NAMALWA (cell line): ENCODE measurements at regions not wholly inside any gene's neighbourhood (a gene's known extent, or its start where the extent isn't known, plus 50 kb on each side); places are given as distances from the start of the nearest gene placed in this dataset.

Source experiments
- DNase-seq: peaks from one replicate; pipeline ENCODE4 v3.0.0-alpha.2; 2015; ENCODE audit warnings: low spot score

DNA sequence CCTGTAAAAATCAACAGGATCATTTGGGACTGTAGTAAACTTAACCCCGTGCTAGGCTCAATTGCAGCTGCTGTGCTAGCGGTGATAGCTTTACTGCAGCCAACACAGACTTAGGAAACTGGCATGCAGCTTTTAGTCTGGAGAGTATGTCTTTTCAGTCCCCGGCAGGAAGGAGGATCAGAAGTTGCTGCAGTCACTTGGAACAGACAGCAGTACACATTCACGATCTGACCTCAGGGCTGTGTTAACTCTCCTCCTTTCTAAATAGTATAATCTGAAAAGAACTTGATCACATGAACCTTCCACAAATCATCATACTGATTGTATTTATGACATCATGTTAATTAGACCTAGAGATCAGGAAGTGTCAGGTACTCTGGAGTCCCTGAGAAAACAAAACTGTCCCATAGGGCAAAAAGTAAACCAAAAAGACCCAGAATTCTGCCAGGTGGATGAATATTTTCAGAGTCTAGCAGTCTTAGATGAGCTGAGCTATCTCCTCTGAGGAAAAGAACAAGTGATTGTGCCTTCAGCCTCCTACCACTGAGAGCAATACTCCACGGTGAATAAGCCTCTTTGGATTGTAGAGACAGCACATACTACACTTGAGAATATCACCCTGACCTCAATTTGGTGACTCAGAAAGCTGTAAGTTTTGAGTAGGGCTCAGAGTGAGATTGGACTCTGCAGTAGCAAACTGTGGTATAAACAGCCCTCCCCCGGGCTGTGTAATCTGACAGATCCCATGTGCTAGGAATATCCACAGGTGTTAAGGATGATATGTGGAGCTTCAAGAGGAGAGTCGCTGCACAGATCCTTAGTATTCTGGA is 181.0 kb upstream of the GPR12 start:
- no peak for DNase-seq

DNA sequence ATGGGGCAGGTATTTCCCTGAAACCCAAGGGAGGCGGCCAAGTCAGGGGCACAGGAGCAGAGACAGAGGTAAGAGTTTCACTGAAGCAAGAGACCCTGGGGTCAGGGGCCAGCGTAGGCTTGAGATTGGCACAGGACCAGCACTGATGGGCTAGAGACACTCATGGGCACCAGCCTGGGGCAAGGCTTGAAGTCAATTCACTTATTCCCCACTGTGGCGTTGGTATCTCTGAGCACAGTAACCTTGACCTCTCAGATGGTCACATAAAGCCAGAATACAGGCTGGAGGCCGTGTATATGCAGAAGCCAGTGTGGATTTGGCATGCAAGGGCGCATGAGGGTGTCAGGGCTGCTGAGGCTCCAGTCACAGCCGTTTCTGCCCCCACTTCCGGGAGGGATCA is 173.5 kb upstream of the GPR12 start:
- no peak for DNase-seq

DNA sequence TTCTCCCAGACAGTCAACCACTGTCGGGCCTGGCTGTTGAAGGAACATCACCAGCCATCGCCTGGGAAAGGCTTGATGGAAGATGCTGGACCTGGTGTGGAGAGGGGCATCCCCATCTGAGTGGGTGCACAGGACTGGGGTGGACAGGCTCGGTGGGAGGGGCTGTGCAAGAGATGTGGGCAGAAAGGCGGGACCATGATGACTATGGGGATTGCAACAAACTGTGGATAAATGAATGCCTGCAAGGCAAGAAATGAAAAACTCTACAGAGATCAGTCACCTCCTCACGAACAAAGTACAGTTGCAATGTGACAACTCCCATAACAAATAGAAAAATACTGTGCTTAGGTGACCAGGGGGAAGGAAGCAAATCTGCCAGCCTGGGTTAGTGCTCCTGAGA is 171.9 kb upstream of the GPR12 start:
- no peak for DNase-seq

DNA sequence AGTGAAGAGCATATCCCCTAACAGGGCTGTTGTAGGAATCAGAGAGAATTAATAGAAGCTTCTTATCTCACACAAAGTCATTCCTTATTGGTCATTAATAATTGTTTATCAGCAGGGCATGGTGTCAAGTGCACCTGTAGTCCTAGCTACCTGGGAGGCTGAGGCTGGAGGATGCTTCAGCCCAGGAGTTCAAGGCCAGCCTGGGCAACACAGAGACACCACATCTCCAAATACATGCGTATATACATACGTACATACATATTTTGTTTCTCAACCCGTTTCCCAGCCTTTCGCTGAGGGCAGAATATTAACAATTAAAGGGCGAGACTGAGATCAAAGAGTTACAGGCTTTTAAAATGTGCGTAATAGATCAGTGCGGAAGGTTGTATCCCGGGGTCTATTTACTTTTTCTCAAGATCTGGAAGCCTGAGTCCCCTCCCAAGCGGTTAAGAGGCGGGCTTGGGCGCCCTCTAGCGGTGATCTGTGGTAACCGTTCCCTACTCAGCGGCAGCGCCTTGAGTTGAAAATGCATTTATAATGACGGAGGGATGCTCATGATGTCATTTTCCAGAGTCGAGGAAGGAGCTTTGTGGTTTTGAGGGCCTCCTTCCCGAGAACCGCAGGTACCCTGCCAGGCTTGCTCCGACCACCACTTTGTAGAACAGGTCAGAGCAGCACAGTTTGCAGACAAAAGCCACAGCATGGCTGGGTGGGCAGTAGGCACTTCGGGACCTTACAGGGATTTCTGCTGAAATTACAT is 169.6 kb upstream of the GPR12 start:
- DNase-seq = peak; percentile 78

GRCh38 chr13:26927511-26927910 is 166.9 kb upstream of the GPR12 start:
- no peak for DNase-seq

DNA sequence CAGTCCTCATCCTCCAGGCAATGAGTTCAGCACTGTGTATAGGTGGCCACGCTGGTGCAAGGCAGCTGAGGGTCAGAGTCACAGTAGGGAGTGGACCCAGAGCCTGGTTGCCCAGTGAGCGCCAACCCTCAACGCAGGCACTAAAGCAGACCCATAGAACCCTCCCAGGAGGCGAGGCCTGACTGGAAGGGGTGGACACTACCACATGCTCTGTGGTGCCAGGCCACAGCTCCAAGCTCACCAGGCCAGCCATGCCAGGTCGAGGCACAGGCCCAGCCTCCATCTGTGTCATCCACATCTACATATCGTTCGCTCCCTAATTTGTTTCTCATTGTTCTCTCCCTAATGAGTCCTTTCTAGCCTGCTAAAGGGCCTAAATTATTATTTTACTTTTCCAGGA is 165.8 kb upstream of the GPR12 start:
- no peak for DNase-seq

DNA sequence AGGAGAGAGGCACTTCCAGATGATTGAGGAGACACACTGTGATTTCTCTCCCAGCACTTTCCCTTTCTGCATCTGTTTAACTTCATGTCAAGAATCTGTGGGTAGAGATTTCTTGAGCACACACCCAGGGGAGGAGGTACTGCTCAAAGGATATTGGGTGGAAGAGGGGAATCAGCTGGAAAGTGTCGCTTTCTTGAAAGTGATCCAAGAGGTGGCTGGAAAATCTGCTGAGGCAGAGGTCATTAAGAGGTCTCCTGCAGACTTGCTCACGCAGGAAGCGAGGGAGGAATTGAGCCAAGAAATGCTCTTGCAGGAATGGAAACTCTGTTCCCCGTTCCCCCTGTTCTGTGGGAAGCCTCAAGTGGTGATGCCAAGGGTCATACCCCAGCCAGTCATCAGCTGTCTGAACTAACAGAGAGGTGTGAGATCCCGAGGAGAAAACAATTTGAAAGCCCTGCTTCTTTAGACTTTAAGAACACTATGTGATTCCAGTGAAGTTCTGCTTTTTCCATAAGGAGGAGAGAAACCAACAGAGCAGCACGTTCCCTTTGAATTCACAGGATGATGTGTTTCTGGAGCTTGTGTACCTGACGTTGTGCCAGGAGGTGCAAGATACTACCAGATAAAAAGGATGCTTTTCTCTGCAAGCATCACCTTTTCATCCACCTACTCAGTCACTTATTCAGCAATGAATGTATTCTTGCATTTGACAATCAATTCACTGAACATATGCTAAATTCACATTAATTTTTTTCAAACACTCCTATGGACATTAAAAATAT is 163.4 kb upstream of the GPR12 start:
- no peak for DNase-seq

GRCh38 chr13:26921918-26922317 is 161.3 kb upstream of the GPR12 start:
- DNase-seq = peak; percentile 15

DNA sequence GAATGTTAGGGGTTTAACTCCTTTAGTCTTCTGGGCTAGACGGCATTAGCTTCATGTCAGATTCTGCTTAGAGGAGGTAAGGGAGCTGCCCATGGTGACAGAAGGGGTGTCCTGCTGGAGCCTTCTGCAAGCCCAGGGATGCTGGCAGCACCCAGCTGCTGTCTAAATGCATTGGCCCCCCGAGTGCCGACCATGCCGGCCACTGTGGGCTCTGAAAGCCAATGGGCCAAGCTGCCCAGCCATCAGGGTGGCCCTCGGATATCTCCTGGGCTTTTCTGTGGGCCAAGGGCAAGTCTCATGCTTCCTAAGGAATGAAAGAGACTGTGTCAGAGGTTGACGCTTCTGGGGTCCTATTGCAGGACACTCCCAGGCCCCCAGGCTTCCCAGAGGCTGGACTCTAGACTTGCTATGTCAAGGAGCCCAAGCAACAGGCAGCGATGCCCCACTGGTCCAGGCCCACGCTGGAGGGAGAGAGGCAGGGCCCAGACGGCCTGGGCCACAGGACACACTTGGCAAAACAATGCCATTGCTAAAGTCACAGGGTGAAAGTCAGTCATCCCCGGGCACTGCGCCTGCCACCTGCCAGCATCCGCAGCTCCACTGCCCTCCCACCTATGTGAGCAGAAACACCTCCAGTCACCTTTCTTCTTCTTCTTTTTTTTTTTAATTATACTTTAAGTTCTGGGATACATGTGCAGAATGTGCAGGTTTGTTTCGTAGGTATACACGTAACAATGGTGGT is 160.2 kb upstream of the GPR12 start:
- DNase-seq = no peak

DNA sequence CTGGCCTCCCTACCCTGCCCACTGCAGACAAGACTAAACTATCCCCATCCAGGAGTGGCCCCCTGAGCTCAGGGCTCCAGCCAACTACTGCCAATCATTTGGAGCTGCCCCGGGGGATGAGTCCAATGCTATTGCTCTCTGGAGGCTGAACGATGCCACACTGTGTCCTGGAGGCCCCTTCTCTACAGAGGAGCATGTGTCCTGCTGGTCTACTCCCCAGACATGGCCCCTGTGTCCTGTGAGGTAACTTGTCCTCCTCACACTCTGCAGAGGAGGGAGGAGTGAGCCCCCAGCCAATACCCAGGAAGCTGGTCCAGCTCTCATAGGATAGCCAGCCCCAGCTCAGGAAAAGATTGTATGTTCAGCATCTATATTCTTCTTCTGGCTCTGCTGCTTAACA is 159.1 kb upstream of the GPR12 start:
- DNase-seq = no peak

DNA sequence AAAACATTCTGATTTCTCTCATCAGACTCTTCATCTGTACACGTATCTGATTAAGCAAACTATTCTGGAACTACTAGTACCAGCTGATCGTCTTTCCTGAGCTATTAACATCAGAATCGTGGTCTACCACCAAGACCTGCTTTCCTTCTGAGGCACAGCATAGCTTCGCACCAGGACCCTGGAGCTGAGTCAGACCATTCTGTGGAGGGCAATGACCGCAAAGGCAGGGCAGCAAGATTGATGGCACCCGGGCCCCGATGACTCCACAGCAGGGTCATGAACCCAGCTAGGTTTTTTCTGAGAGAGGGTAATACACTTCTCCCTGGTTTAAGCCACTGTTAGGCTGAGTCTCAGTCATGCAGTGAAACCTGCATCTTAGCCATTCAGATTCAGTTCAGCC is 158.7 kb upstream of the GPR12 start:
- DNase-seq = no peak

GRCh38 chr13:26914624-26915023 is 154.0 kb upstream of the GPR12 start:
- peak; percentile 24 for DNase-seq

DNA sequence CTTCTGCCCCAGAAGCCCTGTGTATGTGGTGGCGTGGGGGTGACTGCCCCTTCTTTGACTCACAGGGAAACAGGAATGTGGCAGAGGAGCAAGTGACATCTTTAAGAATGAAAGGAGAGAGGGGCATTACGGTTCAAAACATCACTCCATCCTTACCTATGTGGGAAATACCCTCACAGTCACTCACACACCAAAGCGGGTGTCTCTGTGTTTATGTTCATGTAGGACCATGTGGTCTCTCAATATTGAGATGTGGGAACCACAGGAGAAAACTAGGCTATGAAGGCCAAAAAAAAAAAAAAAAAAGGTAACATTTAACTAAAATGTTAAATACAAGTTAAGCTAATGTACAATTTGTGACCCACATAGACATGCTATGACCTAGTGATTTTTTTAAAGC is 153.6 kb upstream of the GPR12 start:
- DNase-seq = no peak

DNA sequence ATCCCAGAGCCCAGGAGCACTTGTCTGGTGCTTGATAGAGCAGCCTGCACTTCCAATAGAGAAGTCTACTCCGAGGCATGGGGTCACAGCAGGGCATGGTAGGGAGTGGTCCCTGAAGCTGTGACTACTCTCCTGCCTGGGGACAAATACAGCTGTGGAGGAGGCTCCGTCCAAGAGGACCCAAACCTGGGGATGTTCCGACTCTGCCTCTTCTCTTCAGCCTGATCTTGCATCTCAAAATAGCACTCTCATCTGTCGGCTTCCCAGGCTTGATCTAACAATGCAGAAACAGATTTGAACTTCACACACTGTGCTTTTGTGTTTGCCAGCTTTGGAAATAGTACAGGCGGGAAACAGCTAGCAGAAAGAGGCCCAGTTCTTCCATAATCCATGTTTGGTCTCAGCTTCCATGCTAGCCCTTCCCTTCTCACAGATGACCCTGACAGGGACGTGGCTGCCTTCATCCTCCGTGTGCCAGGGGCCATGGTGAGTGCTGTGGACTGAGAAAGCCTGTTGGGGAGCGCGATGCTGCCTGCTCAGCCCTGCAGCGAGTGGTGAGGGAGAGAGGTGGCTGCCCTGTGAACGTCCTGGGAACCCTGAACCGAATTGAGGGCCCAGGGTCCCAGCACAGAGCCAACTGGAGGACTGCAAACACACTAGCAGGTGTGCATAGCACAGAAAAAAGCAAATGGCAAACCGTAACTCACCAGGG is 150.3 kb upstream of the GPR12 start:
- no peak for DNase-seq

GRCh38 chr13:26909477-26909876 is 148.9 kb upstream of the GPR12 start:
- no peak for DNase-seq

- DNase-seq = no peak
These were observed 147.5 kb upstream of the GPR12 start for GRCh38 chr13:26908126-26908525.

DNA sequence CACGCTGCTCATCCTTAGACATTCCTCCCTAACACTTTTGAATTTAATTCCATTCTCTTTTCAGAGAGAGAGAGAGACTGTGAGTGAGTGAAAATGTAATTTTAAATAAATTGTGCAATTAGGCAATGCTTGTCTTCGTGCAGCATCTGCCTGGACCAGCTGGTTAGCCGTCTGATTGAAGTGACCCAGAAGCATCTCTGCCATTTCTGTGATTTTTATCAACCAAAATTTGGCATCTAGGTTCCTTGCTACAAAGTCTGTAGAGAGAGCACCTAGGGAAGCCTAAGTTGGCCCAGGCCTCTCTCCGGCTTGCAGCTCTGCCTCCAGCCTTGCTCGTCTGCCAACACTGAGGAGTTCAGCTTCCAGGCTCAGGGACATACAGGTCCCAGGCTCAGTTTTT is 138.6 kb upstream of the GPR12 start:
- DNase-seq = no peak

- no peak for DNase-seq
These were observed 137.3 kb upstream of the GPR12 start for GRCh38 chr13:26897706-26898550.

- no peak for DNase-seq
These were observed 136.5 kb upstream of the GPR12 start for GRCh38 chr13:26896986-26897668.
